ENCODE measurements at regions not wholly inside any gene's neighbourhood (a gene's known extent, or its start where the extent isn't known, plus 50 kb on each side); places are given as distances from the start of the nearest gene placed in this dataset.
"Not testable (repeated sequence)": the region's sequence is repeated elsewhere in the genome, so short reads cannot be mapped to it uniquely, and the experiment has no call there.

DNA sequence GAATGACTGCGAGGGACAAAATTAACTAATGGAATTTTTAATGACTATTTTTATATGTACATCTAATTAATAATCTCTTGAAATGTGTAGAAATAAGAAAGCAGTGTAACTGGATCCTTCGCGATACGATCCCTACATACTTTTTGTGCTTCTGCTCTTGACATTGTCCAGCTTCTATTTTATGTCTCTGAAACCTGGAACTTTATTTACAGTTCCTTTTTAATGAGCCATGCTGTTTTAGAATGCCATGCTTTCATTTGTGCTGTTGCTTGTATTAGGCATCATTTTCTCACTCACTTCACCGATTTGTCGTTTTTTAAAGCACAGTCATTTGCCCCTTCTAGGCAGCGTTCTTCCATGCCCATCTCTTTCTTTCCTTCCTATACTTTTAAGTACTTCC, 301.3 kb downstream of the EDEM1 start:
- peak; percentile 39 for DNase-seq

DNA sequence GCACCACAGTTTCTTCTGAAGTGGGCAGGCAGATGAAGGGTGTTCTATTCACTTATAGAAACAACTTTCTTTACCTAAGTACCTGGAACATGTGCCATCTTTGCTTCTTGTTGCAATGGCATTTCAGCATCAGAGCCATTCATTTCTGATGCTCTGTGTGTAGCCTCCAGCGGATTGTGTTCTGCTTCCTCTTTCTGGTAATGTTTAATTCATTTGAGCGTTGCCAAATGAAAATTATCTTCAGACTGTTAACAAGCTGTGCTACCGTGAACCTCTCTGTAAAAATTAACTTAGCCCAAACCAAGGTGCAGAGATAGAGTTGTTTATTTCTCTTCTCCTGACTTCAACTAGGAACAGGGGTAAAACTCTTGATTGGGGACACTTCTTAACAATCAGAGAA, 302.0 kb downstream of the EDEM1 start:
- no peak for DNase-seq

DNA sequence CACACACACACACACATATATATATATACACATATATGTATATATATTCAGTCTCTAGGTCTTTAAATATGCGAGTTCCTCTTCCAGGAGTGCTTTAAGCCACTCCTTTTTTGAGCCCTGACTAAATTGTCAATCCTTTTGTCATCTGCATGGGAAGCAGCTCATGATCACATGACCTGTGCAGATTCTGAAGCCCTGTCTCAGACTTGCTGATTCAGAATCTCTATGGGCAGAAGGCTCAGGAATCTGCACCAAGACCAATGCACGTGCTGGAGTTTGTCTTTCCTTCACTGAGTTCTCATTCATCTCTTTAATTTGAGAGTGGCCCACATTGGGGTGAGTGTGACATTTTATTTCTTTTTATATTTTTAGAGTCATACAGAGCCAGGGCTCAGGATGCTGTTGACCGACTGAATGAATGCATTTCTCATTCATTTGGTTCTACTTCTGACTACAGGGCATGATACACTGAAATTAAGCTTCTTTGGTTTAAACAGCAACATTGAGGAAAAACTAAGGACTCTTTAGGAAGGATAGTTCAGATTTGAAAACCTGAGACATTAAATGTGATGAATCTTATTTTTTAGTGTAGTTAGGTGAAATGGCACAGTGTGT, 307.5 kb downstream of the EDEM1 start:
- DNase-seq = no peak

DNA sequence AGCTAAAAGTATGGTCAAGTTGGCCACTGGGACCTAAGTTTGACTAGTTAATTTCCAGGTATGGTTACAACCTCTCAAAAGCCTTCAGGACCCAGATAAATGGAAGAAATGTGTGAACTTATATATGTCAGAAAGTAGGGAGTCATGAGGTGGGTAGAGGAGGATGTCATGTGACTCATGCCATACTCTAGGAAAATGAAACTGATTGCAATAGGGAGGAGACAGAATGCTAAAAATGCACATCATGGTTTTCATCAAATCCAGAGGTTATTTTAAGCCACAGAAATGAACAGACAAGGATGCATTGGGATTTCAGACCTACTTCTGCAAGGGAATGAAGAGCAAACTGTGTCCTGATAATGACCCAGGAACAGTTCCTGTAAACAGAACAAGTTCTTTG, 310.0 kb downstream of the EDEM1 start:
- no peak for DNase-seq

DNA sequence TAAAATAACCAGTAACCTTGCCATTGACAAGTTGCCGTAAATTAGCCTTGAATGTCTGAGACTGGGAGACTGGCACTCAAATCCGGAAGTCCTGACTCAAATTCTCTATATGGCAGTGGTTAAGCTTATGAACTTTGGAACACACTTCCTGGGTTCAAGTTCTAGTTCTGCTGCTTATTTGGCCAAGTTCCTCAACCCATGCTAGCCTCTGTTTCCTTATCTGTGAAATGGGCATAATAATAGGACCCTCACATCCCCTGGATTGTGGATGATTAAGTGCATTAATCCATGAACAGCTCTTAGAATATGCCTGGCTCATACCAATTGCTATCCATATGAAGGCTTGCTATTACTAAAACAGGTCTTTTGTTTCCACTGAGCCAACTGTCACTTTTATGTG, 311.5 kb downstream of the EDEM1 start:
- no peak for DNase-seq

DNA sequence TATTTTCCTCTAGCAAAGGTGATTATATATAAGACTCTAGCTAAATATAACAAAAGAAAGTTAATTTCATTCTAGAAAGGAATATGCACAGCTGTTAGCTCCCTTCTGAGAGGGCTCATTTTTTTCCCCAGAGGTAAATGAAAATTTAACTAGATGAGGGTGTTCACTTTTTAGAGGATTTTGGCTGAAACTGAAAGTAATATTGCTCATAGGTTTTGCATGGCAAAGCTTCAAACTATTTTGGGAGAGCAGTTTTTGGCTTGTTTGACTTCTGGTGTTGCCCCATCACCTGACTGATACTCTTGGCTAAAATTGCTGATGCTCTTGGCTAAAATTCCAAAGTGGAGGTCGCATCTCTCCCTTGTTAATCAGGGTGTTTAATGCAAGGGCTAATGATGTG, 311.9 kb downstream of the EDEM1 start:
- DNase-seq = no peak

DNA sequence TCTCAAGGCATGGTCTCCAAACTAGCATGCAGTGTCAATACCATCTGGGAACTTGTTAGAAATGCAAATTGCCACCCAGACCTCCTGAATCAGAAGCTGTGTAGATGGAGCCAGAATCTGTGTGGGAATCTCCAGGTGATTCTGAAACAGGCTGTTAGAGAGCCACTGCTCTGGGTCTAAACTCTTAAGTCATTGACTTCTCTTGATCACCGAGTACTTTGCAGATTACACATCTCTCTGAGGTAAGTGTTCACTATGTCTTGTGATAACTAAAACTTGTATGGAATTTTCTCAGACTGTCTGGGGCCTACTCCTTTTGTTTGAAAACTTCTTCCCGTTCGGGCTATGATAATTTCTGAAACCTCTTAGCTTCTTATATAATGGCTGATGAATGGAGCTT, 315.6 kb downstream of the EDEM1 start:
- DNase-seq = no peak

DNA sequence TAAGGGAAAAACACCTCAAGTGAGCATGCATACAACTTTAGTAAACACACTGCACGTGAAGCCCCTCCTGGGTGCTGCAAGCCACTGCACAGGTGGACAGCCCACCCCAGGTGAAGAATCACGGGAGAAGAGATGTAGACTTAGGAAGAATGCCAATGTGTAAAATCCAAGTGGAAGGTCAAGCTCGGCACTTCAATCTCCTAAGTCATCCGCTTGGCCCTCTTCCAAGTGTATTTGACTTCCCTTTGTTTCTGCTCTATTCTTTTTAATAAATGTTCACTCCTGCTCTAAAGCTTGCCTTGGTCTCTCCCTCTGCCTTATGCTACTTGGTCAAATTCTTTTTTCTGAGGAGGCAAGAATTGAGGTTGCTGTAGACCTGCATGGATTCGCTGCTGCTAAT, 316.6 kb downstream of the EDEM1 start:
- DNase-seq = no peak

DNA sequence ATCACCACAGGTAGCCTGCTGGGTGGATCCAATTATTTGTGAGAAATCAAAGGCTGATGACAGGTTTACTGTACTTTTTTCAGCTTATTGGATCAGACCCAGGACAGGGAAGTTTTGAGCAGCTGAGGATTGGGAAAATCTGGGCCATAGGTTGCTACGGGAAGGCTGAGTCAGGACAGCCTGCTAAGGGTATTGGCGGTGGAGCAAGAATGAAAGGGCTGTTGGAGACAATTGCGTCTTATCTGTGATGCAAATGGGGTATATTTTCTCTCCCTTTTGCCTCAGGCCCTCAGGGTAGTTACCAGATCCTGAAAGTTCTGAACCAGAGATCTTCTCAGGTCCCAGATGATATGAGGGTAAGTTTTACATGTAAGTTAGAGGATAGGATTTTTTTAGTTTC, 317.7 kb downstream of the EDEM1 start:
- no peak for DNase-seq

DNA sequence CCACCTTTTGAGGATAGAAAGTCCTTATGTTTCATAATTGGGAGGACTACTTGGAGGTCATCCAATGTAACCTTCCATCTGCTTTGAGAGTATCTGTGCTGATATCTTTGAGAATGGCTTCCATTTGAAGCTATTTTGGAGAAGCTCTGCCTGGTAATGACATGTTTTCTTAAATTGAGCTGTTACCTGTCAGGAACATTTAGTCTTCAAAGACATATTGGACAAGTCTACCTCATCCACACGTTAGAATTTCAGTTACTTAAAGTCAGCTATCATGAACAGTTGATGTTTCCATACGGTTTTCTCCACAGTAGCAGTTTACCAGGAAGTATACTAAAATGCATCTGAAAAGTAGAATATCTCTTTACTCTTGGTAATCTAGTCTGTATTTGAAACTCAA, 318.5 kb downstream of the EDEM1 start:
- DNase-seq = no peak

DNA sequence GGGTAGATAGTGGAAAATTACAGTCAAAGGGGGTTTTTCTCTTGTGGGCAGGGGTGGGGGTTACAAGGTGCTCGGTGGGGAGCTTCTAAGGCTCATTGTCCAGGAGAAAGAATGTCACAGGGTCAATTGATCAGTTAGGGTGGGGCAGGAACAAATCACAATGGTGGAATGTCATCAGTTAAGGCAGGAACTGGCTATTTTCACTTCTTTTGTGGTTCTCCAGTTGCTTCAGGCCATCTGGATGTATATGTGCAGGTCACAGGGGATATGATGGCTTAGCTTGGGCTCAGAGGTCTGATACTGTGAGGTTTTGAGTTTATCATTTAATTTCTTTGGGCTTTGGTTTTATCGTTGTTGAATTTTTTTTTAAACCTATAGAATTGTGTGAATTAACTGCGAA, 321.4 kb downstream of the EDEM1 start:
- not testable (repeated sequence) for DNase-seq

DNA sequence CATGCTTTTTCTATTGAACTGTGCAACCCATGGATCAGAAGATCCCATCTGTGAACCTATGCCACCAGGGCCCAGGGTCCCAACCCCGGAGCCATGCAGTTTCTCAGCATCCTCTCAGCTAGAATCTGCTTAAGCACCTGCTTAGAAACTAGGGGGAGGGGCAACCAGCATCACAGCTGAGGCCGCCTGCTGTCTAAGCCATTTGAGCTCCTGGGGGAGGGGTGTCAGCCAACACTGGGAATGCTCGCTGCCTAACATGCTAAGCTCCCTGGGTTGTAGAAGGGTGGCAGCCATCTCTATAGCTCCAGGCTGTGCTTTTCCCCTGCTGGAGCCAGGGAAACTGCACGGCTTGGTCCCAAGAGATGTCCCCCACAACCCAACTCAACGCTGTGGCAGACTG, 322.8 kb downstream of the EDEM1 start:
- no peak for DNase-seq

DNA sequence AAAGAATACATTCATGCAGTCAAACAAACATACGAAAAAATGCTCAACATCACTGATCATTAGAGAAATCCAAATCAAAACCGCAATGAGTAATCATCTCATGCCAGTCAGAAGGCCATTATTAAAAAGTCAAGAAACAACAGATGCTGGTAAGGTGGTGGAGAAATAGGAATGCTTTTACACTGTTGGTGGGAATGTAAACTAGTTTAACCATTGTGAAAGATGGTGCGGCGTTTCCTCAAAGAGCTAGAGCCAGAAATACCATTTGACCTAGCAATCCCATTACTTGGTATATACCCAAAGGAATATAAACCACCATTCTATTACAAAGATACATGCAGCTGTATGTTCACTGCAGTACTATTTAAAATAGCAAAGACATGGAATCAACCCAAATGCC, 330.4 kb downstream of the EDEM1 start:
- DNase-seq = no peak

DNA sequence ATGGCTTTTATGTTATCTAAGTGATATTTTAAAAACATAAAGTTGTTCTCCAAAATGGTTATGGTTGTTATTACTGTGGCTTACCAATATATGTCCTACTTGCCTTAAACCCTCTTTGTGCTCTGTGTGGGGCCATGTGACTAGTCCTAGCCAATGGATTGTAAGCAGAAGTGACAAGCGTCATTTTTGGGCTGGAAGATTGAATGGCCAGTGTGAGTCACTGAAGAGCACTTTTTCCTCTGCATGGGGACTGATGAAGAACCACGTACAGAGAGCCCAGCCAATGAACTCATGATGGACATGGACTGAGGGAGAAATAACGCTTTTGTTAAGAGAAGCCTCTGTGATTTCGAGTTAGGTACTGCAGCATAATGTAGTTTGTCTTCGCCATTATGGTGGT, 332.7 kb downstream of the EDEM1 start:
- no peak for DNase-seq

DNA sequence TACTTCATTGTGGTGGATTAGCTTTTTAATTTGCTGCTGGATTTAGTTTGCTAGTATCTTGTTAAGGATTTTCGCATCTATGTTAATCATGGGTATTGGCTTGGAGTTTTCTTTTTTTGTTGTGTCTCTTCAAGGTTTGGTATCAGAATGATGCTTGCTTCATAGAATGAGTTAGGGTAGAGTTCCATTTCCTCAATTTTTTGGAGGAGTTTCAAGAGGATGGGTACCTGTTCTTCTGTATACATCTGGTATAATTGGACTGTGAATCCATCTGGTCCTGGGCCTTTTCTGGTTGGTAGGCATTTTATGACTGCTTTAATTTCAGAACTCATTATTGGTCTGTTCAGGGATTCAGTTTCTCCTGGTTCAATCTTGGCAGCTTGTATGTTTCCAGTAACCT, 335.6 kb downstream of the EDEM1 start:
- DNase-seq = no peak

DNA sequence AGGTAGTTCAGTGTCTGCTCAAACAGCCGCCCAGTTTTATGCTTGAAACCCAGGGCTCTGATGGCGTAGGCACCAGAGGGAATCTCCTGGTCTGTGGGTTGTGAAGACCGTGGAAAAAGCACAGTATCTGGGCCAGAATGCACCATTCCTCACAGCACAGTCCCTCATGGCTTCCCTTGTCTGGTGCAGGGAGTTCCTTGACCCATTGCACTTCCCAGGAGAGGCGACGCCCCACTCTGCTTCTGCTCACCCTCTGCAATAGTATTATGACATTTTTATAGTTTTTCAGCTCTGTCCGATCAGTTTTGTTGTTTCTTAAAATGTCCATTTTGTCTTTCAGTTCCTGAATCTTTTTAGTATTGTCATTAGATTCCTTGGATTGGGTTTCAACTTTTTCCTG, 343.5 kb downstream of the EDEM1 start:
- no peak for DNase-seq

DNA sequence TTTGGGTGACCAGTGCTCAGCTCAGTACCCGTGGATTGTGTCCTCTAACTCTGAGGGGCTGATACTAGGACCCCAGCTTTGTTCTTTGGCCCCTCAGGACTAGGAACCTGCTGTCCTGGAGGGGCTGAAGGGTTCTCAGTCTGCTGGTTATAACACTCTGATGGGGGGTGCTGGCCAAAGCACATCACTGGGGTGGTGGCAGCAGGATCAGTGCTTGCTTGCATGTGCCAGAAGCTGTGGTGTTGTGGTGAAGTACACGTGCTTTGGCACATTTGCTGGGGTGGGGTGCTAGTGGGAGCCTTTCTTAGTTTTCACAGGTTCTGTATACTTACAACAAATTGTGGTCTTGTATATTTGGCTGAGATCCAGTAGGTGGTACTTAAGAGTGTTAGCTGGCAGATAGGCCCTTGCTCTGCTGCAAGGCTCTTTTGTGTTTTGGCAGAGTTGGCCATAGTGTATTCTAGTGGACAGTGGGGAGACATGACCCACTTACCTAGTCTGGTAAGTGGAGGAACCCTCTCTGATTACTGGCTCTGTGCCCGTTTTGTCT, 344.3 kb downstream of the EDEM1 start:
- no peak for DNase-seq

DNA sequence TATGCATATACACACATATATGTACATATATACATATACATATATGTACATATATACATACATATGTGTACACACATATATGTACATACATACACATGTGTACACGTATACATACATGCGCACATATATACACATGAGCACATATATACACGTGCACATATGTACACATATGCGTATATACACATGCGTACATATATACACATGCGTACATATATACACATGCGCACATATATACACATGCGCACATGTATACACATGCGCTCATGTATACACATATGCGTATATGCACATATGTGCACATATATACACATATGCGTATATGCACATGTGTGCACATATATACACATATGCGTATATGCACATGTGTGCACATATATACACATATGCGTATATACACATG, 353.0 kb downstream of the EDEM1 start:
- no peak for DNase-seq

DNA sequence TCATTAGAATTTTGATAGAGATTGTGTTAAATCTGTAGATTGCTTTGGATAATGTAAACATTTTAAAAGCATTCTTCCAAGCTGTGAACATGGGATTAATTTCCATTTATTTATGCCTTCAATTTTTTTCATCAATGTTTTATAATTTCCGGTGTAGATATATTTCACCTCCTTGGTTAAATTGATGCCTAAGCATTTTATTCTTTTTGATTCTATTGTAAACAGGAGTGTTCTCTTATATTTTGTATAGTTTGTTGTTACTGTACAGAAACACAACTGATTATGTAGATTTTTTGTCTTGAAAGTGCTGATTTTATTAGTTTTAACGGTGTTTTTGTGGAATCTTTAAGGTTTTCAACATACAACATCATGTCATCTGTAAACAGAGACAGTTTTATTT, 355.0 kb downstream of the EDEM1 start:
- DNase-seq = no peak

DNA sequence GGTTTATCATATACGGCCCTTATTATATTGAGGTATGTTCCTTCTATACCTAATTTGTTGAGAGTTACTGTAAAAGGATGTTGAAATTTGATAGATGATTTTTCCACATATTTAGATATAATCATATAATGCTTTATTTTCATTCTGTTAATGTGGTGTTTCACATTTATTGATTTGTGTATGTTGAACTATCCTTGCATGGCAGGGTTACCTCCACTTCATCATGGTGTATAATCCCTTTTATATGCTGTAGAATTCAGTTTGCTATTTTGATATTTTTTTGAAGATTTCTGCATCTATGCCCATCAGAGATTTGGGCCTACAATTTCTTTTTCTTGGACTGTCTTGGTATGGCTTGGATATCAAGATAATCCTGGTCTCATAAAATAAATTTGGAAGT, 355.5 kb downstream of the EDEM1 start:
- no peak for DNase-seq

DNA sequence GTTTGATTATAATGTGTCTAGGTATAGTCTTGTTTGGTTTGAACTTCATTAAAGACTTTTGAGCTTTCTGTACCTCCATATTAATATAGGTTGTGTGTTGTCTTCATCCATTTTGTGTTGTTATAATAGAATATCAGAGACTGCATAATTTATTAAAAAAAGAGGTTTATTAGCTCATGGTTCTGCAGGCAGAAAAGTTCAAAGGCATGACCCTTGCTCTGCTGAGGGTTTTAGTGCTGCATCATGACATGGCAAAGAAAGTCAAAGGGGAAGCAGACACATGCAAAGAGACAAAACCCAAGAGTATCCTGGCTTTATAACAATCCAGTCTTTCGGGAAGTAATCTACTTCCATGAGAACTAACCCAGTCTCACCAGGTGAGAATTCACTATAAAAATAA, 358.2 kb downstream of the EDEM1 start:
- DNase-seq = no peak

DNA sequence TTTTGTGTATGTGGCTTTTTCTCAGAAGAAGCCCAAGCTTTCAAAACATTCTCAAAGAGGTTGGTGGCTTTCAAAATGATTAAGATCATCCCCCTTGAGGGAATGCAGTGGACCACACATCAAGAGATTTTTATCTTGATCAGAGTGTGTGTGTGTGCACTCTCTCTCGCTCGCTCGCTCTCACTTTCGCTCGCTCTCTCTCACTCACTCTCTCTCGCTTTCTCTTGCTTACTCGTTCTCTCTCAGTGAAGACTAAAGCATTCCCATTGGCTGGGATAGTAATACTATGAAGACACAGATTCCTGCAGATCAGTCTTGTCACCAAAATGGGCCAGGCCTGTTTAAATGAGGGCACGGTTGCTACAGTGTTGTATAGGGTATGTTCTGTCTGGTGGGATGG, 365.7 kb downstream of the EDEM1 start:
- no peak for DNase-seq

DNA sequence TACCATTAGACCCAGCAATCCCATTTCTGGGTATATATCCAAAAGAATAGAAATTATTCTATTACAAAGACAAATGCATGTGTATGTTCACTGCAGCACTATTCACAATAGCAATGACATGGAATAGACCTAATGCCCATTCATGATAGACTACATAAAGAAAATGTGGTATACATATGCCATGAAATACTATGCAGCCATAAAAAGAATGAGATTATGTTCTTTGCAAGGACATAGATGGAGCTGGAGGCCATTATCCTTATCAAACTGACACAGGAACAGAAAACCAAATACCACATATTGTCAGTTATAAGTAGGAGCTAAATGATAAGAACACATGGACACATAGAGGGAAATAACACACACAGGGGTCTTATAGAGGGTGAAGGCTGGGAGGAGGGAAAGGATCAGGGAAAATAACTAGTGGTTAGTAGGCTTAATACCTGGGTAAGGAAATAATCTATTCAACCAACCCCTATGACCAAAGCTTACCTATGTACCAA, 366.8 kb downstream of the EDEM1 start:
- DNase-seq = no peak

DNA sequence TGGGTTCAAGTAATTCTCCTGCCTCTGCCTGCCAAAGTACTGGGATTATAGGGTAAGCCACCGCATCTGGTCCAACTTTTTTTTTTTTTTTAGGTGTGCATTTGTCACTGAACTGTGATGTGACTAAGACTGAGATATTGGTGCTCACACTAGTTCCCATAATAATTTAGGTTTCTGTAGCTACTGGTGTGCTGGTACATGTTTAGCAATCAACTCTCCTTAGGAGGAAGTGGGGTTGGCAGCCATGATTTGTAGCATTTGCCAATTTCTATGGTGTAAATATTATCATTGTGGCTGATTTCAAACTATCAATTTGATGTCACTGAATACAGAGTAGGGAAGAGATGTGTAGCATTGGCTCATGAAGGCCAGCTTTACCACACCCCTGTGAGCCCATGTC, 372.7 kb downstream of the EDEM1 start:
- no peak for DNase-seq

DNA sequence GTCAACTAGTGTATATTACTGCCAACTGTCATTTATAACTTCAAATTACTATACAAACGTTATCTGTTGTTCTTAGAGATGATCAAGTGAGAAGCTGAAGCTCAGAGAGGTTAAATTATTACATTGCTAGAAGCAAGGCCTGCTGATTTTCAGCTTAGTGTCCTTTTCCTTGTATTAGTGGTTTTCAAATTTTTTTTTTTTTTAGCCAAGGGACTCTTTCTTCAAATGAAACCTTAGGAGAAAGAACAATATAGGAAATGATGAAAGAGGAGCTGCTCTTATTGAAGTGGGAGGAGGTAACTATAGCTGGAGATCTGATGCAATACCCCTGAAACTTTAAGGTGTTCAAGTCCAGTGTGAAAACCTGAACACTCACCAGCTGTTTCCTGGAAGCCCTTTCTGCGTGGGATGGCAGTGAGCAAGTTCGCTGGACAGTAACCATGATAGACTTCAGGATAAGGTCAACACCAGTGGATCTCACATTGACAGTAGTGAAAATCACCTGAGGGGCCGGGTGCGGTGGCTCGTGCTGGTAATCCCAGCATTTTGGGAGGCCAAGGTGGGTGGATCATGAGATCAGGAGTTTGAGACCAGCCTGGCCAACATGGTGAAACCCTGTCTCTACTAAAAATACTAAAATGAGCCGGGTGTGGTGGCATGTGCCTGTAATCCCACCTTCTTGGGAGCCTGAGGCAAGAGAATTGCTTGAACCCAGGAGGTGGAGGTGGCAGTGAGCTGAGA, 376.2 kb downstream of the EDEM1 start:
- no peak for DNase-seq
